ENCODE measurements at regions not wholly inside any gene's neighbourhood (a gene's known extent, or its start where the extent isn't known, plus 50 kb on each side); places are given as distances from the start of the nearest gene placed in this dataset.
"Not testable (repeated sequence)": the region's sequence is repeated elsewhere in the genome, so short reads cannot be mapped to it uniquely, and the experiment has no call there.

DNA sequence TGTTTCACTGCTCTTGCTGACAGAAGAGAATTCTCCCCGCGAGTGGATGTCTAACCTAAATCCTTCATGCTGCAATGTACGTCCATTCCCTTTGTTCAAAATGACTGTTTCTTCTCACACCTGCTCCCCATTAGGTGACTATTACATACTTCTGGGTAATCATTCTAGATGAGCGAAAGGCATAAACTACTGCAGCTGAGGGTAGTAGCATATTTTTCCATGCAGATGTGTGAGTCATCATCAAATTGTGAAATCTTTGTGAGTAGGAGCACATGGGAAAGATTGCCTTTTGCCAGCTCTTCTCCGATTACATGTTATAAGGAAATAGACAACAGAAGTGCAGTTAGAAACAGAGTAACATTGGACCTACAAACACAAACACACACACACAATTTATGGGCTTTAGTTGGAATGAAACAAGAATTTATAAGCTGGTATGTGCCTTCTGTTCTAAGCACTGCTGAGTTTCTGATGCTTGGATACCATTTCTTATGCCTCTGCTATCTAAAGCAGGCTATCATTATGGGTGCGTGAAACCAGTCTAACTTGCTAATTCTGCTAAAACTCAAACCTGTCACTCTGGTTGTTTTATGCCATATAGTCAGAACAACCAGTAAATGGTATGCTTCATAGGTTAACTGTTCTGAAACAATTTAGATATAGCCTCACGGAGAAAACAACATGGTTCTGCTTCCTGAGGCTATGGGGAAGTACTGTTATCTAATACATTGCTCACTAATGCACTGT is 346.9 kb upstream of the PSMD7 start:
- no peak for DNase-seq

DNA sequence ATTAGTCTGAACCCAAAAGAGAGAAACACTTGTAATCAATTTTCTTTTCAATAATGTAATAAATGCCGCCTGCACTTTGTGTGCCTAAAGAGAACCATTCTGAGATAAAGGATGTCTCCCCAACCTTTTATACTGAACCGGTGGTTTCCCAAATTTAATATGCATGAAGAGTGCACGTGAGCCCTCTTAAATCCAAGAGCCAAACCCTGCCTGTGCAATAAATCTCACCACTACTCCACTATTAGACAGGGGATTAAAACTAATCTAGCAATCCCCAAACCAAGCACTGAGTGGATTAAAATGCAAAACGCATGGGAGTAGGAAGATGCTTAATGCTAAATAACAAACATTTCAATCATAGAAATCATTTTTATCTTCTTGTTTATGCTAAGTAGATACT is 351.0 kb upstream of the PSMD7 start:
- DNase-seq, result no peak

DNA sequence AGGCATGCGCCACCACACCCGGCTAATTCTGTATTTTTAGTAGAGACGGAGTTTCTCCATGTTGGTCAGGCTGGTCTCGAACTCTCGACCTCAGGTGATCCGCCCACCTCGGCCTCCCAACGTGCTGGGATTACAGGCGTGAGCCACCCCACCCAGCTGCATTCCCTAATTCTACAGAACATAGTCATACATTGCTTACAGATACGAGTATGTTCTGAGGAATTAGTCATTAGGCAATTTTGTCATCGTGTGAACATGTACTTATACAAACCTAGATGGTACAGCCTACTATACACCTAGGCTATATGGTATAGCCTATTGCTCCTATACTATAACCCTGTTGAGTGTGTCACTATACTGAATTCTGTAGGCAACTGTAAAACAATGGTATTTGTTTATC is 353.4 kb upstream of the PSMD7 start:
- DNase-seq, result not testable (repeated sequence)

DNA sequence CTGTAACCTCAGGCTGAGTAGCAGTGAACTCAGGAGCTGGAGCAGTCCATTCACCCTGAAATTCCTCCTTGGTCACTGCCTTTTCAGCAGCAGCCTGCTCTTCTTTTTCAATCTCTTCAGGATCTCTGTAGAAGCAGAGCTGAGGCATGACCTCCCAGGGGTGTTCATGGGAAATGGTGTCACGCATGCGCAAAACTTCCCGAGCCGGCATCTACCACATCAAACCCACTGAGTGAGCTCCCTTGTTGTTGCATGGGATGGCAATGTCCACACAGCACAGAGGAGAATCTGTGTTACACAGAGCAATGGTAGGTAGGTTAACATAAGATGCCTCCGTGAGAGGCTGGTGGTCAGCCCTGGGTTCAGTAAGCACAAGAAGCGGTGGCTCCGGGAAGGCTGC is 355.8 kb upstream of the PSMD7 start:
- not testable (repeated sequence) for DNase-seq

DNA sequence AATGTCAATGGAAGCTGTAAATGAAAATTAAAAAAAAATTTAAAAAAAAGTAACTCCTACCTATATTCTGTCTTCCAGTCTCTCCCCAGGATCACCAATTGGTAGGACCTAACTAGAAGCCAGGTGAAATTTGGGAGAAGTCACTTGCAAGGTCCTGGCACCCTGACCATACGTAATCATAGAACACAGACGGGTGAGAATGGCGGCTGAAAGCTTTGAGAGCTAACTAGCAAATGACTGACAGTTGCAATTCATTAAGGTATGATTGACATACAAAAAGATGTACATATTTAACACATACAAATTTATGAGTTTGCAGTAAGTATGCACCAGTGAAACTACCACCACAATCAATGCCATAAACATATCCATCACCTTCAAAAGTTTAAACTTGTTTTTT is 372.7 kb upstream of the PSMD7 start:
- DNase-seq, result no peak

DNA sequence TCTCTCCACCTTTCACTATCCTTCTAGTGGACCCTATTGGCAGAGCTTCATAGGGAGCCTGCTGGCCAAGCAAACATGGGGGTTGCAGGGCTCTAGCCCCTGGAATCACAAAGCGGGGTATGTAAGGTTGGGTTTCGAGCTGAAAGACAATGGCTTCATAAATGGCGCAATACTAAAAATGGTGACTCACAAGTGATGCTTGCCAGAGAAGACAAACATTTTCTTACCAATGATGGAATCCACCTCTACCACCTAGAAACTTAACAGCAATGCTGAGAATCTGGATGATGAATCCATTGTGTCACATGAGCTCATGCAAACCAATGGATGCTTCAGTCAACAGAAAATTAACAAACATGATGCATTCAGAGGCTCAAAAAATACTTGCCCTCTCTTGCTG is 375.3 kb upstream of the PSMD7 start:
- no peak for DNase-seq

DNA sequence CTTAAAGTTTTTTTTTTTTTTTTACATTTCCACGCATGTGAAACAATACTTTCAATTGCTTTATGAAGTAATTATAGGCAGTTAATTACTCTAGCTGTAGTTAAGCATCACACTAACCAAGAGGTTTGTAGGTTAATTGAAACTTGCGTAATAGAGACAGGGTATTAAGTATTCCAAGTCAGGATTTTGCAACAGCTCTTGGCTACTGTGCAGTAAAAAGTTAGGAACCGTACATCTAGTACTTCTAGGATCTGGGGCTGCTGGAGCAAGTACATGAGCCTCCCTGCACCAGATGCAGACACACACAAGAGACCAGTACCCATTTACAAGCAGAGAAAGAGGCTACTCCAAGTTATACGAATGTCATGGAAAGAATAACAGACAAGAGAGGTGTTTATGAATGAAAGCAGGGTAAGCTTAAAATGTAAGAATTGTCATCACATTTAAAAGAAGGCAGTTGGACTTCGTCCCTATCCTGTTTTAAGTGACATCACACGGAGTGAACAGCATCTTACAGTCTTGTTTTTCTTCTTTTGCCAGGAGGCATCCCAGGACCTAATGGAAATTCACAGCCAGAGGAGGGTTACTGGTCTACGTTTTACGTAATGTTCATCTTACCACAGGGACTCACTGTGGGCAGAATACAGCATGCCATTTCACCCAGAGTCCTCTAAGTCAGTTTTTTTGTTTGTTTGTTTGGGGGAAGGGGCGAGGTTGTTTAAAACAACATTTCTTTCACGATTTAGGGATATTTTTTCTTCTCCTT is 379.6 kb upstream of the PSMD7 start:
- DNase-seq, result no peak

DNA sequence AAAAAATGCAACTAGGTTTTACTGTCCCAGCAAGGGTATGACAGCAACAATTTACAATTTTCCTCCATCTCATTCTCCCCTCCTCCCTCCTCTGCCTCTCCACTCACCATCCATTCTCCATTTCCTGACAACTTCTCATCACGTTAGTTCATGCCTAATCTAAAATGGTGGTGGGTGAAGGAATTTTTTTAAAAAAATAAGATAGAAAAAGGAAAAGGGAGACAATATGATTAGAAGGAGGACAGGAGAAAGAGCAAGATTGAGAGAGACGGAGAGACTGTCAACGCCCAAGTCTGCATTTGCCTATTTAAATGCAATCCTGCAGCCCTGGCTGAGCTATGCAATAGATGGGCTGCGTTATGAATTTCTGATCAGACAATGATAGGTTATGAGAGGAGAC is 380.7 kb upstream of the PSMD7 start:
- DNase-seq, result no peak

DNA sequence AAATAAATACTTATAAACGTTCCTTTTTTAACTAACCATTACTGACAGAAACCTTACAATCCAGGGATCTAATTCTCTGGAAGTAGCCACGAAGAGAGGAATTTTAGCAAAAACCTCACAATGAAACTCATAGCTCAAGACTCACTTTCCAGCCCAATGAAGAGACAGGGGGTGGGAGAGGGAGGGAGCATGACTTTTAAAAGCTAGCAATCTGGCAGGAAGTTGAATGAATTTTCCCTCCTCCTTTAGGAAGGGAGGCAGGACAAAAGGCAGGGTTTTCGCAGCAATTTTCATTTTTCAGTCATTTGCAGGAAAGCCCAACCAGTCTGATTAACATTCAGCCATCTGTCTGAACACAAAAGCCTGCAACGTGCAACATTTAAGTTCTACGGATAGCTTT is 381.5 kb upstream of the PSMD7 start:
- DNase-seq, result no peak

DNA sequence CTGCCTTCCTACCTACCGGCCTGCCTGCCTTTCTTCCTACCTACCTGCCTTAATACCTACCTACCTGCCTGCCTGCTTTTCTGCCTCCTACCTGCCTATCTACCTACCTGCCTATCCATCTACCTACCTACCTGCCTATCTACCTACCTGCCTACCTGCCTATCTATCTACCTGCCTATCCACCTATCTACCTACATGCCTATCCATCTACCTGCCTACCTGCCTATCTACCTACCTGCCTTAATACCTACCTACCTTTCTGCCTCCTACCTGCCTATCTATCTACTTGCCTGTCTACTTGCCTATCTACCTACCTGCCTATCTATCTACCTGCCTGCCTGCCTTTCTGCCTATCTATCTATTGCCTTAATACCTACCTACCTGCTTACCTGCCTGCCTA is 383.8 kb upstream of the PSMD7 start:
- no peak for DNase-seq

DNA sequence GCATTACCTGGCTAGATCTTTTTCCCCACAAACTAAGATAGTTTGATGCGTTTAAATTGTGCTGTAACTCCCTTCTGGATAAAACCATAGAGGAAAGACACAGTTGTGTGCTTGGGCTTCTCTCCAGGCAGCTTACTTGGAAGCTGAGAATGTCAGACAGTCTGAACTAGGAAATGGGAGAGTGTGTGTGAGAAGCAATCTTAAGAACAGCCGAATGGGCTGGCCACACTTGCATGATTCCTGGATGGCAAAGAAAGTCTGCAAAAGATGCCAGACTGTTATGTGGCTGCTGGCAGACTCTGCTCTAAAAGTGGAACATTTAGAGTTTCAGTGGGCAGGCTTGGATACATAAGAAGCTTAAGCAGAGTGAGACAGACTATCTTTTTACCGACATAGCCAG is 384.3 kb upstream of the PSMD7 start:
- DNase-seq, result no peak

DNA sequence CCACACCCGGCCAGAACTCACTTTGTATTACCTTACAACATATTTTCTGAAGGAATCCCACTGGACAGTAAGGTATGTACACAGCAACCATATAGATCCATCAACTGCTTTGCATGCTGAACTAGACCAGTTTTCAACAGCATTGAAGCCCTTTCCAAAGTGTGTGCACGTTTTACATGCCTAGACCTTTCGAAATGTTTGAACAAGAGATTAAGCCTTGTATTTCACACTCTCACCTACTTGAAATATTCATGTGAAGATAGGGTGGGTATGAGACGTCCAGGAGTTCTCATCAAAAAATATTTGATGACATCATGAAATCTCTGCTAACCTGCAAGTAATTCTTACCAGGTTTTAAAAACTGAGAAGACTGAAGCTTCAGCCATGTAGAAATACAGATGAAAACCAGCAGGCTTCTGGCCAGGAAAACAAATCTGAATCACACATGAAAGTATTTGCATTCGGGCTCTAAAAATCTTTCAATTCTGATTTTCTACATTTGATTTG is 387.0 kb upstream of the PSMD7 start:
- DNase-seq, result no peak

DNA sequence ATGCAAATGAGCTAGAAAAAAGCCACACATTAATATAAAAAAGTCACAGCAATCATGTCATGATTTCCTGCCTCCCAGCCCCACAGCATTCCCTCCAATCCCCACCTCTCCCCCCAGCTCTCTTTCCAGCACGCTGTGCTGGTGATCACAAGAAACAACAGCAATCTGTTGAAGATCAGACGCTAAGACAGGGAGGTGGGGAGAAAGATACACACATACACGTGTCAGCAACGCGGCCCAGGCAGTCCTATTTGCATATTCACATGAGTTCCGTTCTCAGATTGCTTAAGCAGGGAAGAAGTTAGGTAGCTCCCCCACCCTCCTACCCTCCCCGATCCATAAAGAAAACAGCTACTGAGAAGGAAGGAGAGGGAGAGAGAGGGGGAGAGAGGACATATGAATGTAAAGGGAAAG is 405.5 kb upstream of the PSMD7 start:
- DNase-seq, result no peak

DNA sequence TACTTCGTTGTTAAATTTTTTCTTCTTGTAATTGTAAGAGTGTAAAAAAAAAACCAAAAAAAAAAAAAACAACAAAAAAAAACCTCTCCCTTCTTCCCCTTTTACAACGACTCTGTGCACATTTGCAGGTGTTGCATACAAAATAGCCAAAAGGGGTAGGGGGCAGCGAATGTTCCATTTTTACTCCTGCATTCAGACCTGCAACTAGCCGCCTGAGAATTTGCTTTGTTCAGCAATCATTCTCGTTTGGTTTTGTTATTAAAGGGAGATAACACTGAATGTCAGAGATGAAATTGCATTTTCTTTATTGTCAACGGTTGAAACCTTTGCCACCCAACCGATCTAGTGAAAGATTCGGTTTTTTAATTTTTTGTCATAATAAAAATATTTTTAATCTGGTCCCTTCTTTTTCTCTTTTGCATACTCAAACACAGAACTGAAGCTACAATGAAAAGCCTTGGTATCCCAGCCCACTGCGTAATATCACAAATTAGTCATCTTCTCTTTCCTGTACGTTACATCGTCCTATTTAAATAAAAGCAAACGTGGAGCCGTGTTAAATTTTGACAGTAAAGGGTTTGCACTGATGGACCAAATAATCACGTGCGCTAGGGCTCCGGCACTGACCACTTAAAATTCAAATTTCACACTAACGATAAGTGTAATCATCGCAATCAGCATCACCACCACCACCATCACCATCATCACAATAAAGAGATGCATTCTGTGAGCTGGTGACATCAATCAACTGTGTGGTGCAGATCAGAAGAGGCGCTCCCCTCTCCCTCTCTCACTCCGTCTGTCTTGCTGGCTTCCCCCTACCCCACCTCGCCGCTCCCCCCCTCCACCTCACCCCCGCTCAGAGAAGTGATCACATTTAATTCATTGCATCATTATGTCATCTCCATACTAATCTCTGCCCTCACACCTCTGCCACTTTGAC is 406.2 kb upstream of the PSMD7 start:
- DNase-seq, result no peak

DNA sequence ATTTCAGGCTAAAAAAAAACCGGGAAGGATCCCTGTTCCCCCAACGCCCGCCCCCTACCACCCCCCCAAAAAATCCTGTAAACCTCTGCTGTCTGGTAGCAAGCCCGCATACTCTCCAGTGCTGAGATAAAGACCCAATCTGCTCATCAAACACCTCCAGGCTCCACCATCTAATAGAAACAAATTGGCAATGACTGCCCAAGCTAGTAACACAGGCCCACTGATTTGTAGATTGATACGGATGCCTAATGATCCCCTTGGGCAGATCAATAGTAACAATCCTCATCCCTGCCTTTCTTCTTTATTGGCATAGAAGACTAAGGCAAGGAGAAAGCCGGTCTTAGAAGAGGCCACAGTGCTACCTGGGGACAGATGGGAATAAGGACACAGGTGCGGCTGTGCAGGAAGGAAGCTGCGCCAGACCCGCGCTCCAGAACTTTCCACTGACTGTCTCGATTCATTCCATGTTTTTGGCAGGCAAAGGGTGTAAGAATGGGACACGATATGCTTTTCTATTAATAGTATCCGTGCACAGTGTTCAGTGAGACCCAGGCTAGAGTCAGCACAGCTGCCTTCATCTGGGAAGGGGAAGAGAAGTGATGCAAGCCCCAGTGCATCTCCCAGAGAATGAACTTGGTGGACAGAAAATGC is 407.6 kb upstream of the PSMD7 start:
- no peak for DNase-seq

DNA sequence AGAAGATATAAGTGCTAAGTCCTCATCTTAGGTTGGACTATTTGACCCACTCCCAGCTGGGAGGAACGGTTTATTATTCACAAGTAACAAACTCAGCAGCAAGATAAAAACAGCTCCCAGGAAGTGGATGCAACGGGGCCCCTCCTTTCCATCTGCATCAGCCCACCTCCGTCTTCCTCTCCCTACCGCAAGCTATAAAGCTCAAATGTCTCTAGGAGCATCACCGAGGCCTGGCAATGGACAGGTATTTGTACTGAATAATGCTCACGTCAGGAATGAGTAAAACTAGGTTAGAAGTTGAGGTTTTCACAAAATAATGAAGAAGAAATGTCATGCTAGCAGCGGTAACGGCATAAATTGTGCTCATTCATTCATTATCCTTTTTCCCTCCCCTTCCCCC is 408.7 kb upstream of the PSMD7 start:
- no peak for DNase-seq

DNA sequence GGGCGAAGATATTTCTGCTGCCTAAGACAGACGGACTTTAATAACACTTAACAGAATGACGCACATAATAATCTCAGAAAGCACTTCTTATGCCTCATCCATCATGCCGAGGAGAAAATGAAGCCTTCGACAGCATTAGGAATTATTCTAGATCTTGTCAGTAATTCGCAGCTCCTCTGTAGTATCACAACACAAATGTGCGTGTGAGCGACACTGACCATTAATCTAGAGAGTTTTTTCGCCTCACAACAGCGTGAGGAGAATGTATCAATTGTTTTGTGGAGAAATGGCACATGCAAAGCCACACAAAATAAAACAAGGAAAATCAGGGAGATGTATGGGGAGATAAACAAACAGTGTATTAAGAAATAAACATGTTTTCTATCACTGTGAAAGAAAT is 410.2 kb upstream of the PSMD7 start:
- no peak for DNase-seq

DNA sequence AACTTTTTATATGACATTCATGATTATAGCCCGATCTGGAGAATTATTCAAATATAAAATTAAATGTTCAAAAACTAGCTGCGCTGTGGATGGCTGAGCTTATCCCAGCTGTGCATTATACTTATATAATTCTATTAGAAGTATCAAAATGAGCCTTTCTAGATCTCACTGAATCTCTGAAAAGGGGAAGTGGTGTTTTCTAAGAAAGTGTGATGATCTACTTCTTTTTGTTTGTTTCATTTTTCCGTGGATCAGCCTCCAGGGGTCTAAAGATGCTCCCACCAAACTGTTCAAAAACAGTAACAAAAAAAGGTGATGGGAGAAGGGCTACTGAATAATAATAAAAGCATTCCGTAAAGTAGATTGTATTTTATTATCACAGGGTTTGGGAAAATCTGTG is 411.3 kb upstream of the PSMD7 start:
- no peak for DNase-seq

DNA sequence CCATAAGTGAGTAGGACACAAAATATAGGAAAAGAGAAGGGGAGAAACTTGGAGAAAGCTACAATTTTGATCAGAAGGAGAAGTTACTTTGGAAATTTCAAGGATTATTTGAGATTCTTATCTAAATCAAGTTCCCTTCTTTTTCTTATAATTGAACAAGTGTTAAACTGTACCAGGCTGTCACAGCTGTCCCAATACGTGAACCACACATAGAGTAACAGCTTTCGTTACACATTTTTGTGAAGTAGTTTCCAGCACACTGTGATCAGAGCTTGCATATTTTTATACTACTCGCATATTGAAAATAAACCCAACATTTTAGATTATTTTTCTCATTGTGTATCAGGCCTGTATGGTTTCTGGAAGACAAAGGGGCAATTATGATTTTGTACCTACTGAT is 412.8 kb upstream of the PSMD7 start:
- DNase-seq, result no peak

DNA sequence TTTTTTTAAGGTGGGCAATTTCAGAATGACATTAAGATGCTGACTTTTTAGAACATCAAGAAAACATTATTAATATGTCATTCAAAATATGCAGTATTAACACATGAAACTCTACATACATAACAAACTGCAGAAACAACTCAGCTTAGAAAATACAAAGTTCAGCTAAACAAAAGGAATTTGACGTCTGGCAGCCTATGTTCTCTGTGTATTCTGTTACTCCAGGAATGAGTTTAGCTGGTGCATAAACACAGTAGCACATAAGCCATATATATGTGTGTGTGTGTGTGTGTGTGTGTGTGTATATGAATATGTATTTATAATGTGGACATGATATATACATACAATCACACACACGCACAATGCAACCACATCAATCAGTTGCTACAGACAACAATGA is 413.5 kb upstream of the PSMD7 start:
- no peak for DNase-seq

DNA sequence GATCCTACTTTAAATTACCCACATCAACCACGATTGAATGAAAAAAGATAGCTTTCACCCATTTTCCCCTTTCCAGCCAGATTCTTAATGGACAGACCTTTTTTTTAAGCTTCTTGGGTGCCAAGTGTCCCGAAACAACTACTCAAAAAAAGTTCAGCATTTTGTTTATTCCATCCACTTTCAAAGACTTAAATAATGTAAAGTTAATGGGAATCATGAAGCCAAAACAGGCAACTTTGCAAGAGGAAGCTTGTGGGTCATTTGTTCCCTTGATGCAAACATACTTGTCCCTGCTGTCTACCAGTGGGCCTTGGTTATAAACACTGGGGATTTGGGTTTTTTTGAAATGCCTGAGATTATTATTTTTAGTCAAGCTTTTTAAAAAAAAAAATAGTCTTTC is 414.0 kb upstream of the PSMD7 start:
- DNase-seq, result no peak

DNA sequence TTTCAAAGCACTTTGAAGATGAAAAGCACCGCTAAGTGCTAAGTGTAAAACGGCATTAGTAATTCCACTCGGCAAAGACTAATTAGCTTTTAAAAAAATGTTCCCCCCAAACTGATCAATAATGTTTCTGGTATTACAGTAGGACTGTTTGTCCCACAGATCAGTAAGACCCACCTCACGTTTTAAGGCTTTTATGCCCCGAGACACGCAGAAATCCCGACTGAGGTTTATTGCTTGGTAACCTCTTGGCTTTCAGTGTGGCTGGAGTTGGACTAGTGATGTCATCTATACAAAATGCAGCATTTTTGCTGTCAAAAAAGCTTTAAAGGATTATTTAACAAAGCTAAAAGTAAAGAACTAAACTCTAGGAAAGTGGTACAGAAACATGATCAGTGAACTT is 414.6 kb upstream of the PSMD7 start:
- DNase-seq, result no peak

DNA sequence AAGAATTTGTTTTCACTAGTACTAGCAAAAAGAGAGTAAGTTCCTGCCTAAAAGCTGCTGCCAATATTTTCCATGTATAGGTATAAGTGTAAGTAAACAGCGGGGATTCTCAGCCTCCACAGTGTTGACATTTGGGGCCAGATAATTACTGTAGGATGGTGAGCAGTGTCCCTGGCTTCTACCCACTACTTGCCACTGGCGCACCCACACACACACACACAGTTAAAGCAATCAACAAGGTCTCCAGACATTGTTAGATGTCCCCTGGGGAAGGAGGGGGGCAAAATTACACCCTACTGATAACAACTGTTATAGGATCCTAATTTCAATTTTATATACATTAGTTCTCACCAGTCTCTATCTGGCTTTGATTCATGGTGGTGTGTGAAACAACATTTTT is 417.0 kb upstream of the PSMD7 start:
- DNase-seq, result no peak
